Activated T-cell treated with anti-CD3 and anti-CD28 coated beads, Interleukin-2, amount 50 U/mL, for 4 hours (primary cell): ENCODE measurements at regions not wholly inside any gene's neighbourhood (a gene's known extent, or its start where the extent isn't known, plus 50 kb on each side); places are given as distances from the start of the nearest gene placed in this dataset.
"Not testable (repeated sequence)": the region's sequence is repeated elsewhere in the genome, so short reads cannot be mapped to it uniquely, and the experiment has no call there.

Experiments
- ATAC-seq, 2 donors: fragments of 200-7000 bp; cut with Tn5 transposase; one replicate each; pipeline ENCODE4 v1.10.0; 2021
- DNase-seq: peaks from one replicate; pipeline ENCODE4 v3.0.0-alpha.2; 2020
- H3K27me3 Mint-ChIP-seq: one replicate; pipeline ENCODE4 v1.8.0; 2021; ENCODE audit warnings: low read depth, mixed read lengths
- H3K36me3 Mint-ChIP-seq: one replicate; pipeline ENCODE4 v1.8.0; 2022; ENCODE audit warnings: mixed read lengths; ENCODE audit not compliant: insufficient read depth
- H3K4me1 Mint-ChIP-seq: one replicate; pipeline ENCODE4 v1.8.0; 2021; ENCODE audit warnings: low read depth, mixed read lengths
- H3K4me3 Mint-ChIP-seq: one replicate; pipeline ENCODE4 v1.8.0; 2021; ENCODE audit warnings: mild to moderate bottlenecking, moderate library complexity, mixed read lengths
- H3K9me3 Mint-ChIP-seq: one replicate; pipeline ENCODE4 v1.8.0; 2021; ENCODE audit warnings: mixed read lengths

DNA sequence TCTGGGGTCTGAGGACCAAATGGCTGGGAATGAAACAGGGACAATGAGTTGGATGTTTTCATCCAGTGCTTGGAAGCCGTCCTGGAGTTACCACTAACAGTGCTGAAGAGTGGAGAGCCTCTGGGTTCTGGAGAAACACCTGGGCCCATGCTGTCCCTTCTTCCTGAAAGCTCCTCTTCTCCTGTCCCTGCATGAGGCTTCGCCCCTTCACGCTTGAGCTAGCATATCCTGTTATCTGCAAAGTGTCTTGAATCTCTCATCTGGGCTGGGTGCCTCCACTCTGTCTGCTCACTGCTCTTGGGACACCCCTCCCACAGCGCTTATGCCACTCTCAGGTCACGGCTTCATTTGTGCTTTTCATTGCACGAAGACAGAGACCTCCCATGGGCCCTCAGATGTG lies 154.5 kb downstream of the MYCN start:
- no peaks in the 10 kb centered on the region for H3K27me3 Mint-ChIP-seq
- no peak for DNase-seq
- H3K9me3 Mint-ChIP-seq, result no peaks in the 10 kb centered on the region
- H3K4me3 Mint-ChIP-seq, result no peak overlapping the region
- ATAC-seq, result no peak
- no peaks in the 10 kb centered on the region for H3K4me1 Mint-ChIP-seq
- no peaks in the 10 kb centered on the region for H3K36me3 Mint-ChIP-seq

DNA sequence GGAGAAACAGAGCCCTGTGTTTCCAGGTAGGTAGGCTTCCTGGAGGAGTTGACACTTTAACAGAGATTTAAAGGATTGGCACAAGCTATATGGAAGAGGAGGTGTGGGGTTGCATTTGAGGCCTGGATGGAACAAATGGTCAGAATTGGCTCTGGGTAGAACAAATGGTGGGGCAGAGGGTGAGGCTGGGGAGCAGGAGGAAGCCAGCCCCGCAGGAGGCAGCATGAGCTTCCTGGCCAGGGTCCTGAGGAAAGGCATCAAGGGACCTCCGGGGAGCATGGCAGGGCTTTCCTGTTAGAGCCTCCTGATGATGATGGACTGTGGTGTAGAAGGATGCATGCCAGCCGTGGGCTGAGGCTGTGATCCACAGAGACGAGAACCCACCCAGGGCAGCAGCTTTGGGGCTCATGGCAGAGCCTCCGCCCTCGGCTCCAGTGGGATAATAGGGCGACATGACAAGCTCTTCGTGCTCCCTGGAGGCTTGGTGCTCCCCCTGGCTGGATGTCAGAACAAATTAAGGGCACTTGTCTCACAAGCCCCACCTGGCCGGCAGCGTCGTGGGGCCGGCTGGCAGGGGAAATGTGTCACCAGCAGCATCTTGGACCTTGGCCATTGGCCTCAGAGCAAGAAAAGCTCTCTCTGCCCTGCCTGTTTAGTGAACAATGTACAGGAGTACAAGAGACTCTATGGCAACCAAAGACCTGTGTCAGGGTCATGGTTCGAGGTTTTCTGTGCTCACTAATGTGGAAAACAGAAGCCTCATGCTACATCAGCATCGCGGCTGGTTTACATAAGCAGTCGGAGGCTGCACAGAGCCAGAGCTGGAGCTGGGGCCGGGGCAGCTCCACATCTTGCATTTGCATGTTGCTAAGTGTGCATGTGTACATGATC lies 153.5 kb downstream of the MYCN start:
- Mint-ChIP-seq H3K4me3 (no peak overlapping the region), H3K36me3 (no peaks in the 10 kb centered on the region), H3K4me1 (no peaks in the 10 kb centered on the region), H3K27me3 (no peaks in the 10 kb centered on the region), H3K9me3 (no peaks in the 10 kb centered on the region)
- ATAC-seq (no peak), DNase-seq (no peak)

DNA sequence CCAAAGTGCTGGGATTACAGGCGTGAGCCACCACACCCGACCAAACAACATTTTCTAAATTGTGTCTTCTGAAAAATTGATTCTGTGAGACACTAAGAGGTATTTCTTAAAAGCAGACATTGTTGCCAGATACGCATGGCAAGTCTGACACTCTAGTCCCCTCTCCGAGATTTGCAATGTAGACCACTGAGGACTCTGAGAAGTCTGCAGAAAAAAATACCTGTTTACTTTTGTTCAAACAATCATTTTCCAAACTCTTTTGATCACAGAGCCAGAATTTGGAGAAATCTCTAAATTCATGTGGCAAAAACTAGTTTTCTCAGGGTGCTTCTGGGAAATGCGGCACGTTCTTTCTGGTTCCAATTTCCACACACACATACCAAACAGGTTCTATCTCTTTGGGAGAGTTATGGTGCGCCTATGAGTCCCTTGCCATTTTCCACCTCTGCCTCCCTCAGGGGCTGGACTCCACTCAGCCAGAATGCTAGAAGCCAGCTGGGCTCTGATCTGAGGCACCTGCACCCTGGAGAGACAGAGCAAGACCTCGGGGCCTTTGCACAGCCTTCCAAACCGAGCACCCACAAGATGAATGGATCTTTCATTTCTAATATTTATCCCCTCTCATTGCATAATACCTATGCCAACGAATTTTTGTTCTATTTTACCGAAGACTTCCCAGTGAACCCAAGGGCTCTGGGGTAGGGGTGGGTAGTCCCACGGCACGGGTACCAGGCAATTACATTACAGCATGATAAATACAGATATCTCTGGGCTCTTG lies 152.7 kb downstream of the MYCN start:
- Mint-ChIP-seq H3K4me1 (no peaks in the 10 kb centered on the region), H3K36me3 (no peaks in the 10 kb centered on the region), H3K27me3 (no peaks in the 10 kb centered on the region), H3K9me3 (no peaks in the 10 kb centered on the region), H3K4me3 (no peak overlapping the region)
- DNase-seq (no peak), ATAC-seq (no peak)

DNA sequence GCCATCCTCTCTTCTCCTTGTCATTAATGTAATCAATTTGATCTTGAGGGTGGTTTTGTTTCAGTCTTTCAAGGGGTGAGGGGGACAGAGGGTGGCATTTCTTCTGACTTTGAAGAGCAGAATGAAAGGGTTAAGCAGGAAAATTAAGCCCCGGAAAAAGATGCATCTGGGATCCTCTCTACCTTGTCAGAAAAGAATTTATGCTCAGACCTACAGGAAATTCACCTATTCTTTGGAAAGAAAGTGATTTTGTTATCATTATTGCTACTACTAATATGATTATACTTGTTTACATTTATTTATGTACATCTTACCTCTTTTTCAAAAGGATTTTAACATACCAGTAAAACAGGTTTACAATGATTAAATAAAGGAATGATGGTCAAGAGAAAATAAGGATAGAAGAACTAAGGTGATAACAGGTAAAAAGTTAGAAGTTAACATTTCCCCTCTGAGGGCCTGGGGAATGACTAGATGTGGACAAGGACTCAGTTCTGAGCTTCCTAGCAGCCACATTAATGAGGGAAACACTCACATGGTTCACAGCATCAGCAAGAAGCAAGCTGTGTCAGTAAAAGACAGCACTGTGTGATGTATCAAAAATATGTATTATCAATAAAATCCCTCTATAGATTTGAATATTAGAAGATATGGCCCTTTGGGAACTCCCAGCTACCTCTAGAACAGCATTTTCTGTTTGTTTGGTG lies 151.4 kb downstream of the MYCN start:
- H3K4me3 Mint-ChIP-seq, result no peak overlapping the region
- no peaks in the 10 kb centered on the region for H3K27me3 Mint-ChIP-seq
- no peaks in the 10 kb centered on the region for H3K4me1 Mint-ChIP-seq
- ATAC-seq (no peak), DNase-seq (no peak)
- H3K9me3 Mint-ChIP-seq, result no peaks in the 10 kb centered on the region
- H3K36me3 Mint-ChIP-seq, result no peaks in the 10 kb centered on the region

DNA sequence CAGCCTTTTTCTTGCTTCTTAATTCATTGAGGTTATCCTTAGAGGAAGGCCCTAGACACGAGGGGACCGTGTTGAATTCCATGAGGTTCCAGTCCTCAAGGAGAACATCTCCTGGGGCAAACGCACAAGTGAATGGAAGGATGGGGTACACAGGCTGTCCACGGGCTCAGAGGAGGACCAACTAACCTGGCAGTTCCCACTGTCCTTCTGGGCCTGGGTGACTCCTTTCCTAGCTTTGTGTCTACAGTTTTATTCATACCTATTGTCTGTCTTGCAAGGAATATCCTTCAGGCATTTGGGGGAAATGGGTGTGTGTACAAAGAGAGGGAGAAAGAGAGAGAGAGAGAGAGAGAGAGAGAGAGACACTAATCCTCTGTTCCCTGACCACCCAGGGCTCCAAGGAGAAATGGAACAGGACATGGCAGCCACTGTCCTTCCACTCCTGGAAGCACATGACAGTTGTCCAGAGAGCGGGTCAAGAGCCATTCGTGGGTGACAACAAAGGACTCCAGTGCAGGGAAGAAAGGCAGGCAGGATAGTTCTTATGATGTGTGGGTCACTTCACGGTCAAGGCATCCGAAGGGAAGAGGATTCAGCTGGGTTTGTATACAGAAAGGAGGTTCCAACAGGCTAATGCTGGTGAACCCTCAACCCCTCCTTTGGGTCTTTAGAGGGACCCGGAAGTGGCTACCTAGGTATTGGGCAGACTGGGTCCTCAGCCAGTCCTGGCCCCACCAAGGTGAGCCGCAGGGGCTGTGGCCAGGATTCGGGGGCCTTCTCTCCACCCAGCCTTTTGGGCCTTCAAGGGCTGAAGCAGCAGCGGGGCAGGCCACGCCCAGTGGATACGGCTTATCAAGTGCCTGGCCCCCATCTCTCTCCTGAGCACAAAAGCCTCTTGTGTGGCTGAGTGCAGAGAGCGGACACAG lies 150.6 kb downstream of the MYCN start:
- Mint-ChIP-seq H3K4me1 (no peaks in the 10 kb centered on the region), H3K36me3 (no peaks in the 10 kb centered on the region), H3K9me3 (no peaks in the 10 kb centered on the region), H3K4me3 (no peak overlapping the region), H3K27me3 (no peaks in the 10 kb centered on the region)
- no peak for DNase-seq
- no peak for ATAC-seq

DNA sequence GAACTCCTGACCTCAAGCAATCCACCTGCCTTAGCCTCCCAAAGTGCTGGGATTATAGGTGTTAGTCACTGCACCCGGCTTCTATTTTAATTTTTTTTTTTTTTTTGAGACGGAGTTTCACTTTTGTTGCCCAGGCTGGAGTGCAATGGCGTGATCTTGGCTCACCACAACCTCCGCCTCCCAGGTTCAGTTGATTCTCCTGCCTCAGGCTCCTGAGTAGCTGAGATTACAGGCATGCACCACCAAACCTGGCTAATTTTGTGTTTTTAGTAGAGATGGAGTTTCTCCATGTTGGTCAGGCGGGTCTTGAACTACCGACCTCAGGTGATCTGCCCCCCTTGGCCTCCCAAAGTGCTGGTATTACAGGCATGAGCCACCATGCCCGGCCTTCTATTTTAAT lies 149.1 kb downstream of the MYCN start:
- not testable (repeated sequence) for H3K4me1 Mint-ChIP-seq, H3K9me3 Mint-ChIP-seq, H3K4me3 Mint-ChIP-seq, ATAC-seq, DNase-seq, H3K27me3 Mint-ChIP-seq, H3K36me3 Mint-ChIP-seq

DNA sequence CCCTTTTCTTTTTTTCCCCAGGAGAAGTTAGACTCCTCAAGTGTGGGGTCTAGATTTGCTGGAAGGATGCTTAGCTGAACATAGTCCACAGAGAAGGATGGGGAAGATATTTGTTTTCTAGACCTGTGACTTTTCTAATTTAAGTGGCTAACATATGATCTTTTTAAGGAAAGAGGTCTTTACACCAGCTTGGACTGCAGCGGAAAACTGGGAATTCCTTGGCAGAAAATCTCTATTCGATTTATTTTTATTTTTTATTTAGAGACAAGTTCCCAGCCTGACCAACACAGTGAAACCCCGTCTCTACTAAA lies 148.4 kb downstream of the MYCN start:
- no peaks in the 10 kb centered on the region for H3K27me3 Mint-ChIP-seq
- H3K4me1 Mint-ChIP-seq, result no peaks in the 10 kb centered on the region
- H3K4me3 Mint-ChIP-seq, result no peak overlapping the region
- H3K9me3 Mint-ChIP-seq, result no peaks in the 10 kb centered on the region
- no peaks in the 10 kb centered on the region for H3K36me3 Mint-ChIP-seq
- DNase-seq, result no peak
- no peak for ATAC-seq

DNA sequence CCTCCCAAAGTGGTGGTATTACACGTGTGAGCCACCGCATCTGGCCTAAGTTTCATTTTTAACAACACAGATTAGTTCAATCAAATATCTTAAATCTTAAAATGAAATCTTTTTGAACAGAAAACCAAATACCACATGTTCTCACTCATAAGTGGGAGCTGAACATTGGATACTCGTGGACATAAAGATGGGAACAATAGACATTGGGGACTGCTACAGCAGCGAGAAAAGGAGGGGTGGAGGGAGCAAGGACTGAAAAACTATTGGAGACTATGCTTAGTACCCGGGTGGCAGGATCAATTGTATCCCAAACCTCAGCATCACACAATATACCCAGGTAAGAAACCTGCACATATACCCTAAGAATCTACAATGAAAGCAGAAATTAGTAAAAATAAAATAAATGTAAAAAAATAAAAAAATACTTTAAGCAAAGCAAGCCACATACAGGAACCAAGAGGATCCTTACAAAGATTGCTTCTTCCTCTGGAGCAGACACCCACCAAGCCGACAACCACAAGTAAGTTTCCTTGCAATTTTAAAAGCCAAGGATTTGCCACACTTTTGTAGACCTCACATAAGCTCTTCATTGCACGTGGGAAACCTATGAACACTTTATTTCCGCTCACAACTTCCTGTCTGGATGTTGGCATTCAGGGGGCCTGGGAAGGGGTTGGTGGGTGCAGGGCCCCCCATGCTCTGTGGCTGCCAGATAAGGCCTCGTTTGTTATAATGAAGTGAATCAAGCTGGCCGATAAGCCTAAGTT lies 147.9 kb downstream of the MYCN start:
- Mint-ChIP-seq H3K36me3 (no peaks in the 10 kb centered on the region), H3K27me3 (no peaks in the 10 kb centered on the region), H3K4me3 (no peak overlapping the region), H3K4me1 (no peaks in the 10 kb centered on the region), H3K9me3 (no peaks in the 10 kb centered on the region)
- no peak for DNase-seq
- no peak for ATAC-seq

DNA sequence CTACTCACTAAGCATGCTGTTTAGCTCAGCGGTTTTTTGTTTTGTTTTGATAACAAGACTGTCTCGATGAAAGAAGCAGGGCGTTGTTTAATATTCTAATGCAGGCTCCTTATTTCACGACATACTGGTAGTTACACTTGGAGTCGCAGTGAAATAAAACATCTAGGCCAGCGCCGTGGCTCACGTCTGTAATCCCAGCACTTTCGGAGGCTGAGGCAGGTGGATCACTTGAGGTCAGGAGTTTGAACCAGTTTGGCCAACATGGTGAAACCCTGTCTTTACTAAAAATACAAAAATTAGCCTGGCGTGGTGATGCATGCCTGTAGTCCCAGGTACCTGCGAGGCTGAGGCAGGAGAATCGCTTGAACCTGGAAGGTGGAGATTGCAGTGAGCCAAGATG lies 145.8 kb downstream of the MYCN start:
- not testable (repeated sequence) for H3K36me3 Mint-ChIP-seq, H3K4me3 Mint-ChIP-seq, H3K4me1 Mint-ChIP-seq, H3K9me3 Mint-ChIP-seq, ATAC-seq, H3K27me3 Mint-ChIP-seq, DNase-seq

DNA sequence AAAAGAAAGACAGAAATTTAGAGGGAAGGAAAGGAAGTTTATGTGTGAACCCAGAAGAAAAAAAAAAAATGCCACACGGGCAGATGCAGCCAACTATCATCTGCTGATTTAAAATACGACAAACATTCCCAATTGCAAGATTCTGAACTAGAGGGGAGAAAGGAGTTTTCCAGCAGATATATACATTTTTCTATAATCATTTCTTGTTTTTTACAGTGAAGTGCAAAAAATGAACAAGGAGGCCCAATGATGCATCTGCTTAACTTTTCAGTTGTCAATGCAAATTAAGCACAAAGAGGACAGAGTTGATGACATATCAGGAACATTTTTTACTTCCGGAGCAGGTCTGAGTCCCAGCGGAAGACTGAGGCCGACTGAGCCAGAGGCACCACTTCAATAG lies 144.7 kb downstream of the MYCN start:
- DNase-seq, result no peak
- no peak for ATAC-seq
- peaks cover 2% of the 10 kb centered on the region for H3K27me3 Mint-ChIP-seq
- no peak overlapping the region for H3K4me3 Mint-ChIP-seq
- no peaks in the 10 kb centered on the region for H3K9me3 Mint-ChIP-seq
- no peaks in the 10 kb centered on the region for H3K4me1 Mint-ChIP-seq
- H3K36me3 Mint-ChIP-seq, result no peaks in the 10 kb centered on the region

DNA sequence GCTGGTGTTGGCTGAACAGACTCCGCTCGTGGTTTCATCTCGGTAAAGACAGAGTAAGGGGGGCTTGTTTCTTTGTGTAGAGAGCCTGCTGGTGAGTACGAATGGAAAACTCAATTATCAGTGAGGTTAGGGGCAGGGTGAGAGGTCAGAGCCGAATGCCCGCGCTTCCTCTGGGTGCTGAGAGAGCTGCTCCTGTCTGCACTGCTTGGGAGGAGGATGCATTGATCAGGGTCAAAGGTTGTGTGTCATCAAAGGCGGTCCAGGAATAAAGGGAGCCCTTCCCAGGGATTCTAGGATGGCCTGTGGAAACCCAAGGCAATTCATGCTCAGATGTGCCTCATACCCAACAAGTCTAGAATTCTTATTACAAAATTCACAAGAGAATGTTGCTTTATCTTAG lies 143.9 kb downstream of the MYCN start:
- ATAC-seq, result no peak
- Mint-ChIP-seq H3K36me3 (no peaks in the 10 kb centered on the region), H3K27me3 (peaks cover 2% of the 10 kb centered on the region)

DNA sequence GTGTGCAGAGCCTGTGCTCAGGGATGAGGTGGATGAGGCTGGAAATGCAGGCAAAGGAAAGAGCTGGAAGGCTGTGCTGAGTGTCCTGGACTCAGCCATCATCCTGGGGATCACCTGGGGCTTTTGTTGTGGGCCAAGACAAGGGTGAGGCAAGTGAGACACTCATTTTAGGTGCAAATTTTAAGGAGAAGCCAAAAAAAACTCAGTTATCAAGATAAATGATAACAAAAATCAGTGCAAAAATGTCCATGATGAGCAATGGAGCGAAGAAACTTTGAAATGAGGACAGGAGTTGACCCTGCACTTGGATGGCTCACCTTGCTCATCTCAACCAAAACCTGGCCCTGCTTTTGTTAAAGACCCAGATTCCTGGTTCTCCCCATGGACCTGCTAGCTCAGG lies 141.9 kb downstream of the MYCN start:
- no peaks in the 10 kb centered on the region for H3K4me1 Mint-ChIP-seq
- no peak for DNase-seq
- no peak overlapping the region for H3K4me3 Mint-ChIP-seq
- H3K27me3 Mint-ChIP-seq, result peaks cover 2% of the 10 kb centered on the region
- H3K36me3 Mint-ChIP-seq, result no peaks in the 10 kb centered on the region
- H3K9me3 Mint-ChIP-seq, result no peaks in the 10 kb centered on the region
- no peak for ATAC-seq

More for the DNA sequence above, 143.9 kb downstream of the MYCN start:
- no peak for DNase-seq
- H3K4me3 Mint-ChIP-seq, result no peak overlapping the region
- H3K9me3 Mint-ChIP-seq, result no peaks in the 10 kb centered on the region
- H3K4me1 Mint-ChIP-seq, result no peaks in the 10 kb centered on the region

DNA sequence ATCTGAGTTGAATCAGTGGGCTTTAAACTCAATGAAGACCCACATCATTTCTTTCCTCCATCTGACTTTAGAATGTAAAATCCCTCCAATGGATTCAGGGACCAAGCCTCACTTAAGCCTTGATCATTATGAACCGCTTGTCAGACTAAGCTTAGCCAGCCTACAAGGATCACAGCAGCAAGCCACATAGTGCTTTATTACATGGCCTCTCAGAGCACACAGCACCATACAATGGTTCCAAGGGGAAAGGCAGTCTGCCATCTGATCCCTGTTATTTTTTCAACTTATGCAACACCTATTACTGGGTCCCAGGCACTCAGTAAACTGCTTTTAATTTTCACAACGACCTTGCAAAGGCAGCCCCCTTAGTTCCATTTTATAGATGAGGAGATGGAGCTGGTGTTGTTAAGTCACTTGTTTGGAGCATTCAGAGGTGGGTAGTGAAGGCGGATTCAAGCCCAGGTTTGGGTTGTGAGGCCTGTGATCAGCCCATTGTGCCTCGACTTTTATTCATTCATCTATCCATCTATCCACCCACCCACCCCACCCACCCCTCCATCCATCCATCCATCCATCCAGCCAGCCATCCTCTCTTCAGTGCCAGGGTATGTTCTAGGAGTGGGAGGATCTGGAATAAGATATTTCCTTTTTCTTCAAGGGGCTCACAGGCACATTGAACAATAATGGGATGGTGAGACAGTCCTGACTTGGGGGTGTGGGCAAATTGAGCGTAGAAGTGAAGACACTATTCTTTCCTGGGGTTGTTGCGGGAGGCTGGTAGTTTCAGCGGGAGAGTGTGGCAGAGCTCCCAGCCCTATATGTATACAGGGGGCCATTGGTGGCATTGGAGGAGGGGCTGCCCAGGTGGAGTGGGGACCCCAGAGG lies 141.2 kb downstream of the MYCN start:
- Mint-ChIP-seq H3K27me3 (peaks cover 2% of the 10 kb centered on the region), H3K9me3 (no peaks in the 10 kb centered on the region), H3K4me3 (no peak overlapping the region), H3K4me1 (no peaks in the 10 kb centered on the region), H3K36me3 (no peaks in the 10 kb centered on the region)
- ATAC-seq (no peak), DNase-seq (no peak)
